NB4 (cell line): ENCODE measurements at regions not wholly inside any gene's neighbourhood (a gene's known extent, or its start where the extent isn't known, plus 50 kb on each side); places are given as distances from the start of the nearest gene placed in this dataset.

ENCODE experiments used
- DNase-seq: peaks from one replicate; pipeline ENCODE4 v3.0.0; 2010; ENCODE audit warnings: low read depth
- H3K4me3 ChIP-seq: one replicate; pipeline ENCODE4 v1.5.1; 2011; ENCODE audit warnings: mild to moderate bottlenecking, low read depth, low read length, moderate library complexity
- CTCF ChIP-seq: IDR thresholded peaks from one replicate; pipeline ENCODE4 v1.5.1; 2012; ENCODE audit warnings: low read depth, low read length
- MAX ChIP-seq: IDR thresholded peaks from 2 replicates; pipeline ENCODE4 v1.6.1; 2011; ENCODE audit warnings: low read depth, low read length
- MYC ChIP-seq: IDR thresholded peaks from 2 replicates; pipeline ENCODE4 v1.6.1; 2011; ENCODE audit warnings: low read depth, low read length
- POLR2A ChIP-seq: IDR thresholded peaks from 2 replicates; pipeline ENCODE4 v1.6.1; 2011; ENCODE audit warnings: mild to moderate bottlenecking; ENCODE audit not compliant: insufficient read length; ENCODE audit errors: extremely low read depth

DNA sequence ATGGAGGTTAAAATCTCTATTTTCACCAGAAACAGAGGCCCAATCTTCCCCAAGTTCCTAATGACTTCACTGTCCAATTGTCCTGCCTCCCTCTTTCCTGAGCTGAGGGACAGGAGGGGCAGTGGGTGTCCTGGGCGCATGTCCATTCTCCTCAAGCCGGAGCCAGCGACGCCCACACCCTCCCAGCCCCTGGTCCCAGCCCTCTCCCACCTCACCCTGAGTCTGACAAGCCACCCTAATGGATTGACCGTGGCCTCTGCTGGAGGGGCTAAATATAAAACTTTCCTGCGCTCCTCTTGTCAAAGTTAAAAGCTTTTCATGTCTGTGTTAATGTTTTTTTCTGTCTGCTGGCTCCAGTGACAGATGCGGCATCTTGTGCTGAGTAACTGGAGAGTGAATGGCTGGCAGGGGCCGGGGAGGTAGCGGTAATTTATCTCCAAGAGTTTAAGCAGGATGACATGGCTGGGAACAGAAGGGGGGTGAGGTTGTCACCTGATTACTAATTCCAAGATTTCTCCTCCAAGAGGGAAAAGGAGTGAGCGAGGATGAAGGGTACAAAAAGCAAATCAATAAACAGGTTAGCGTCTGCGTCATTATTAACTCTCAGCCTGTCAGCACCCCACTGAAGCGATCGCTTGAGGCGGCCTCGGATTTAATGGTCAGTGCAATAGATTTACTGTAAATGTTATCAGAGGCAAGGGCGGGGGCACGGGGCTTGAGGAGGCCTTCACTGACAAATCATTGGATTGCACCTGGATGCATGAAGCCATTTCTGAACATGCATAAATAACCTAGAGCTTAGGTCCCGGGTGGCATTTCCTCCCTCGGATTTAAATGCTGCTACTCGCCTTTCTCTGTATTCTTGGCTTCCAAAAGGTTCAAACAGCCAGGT lies 118.1 kb upstream of the MAFB start:
- TF ChIP-seq POLR2A = no peak
- TF ChIP-seq MYC = no peak
- no peak for TF ChIP-seq CTCF
- TF ChIP-seq MAX = no peak
- DNase-seq = no peak
- H3K4me3 ChIP-seq = no peak overlapping the region

DNA sequence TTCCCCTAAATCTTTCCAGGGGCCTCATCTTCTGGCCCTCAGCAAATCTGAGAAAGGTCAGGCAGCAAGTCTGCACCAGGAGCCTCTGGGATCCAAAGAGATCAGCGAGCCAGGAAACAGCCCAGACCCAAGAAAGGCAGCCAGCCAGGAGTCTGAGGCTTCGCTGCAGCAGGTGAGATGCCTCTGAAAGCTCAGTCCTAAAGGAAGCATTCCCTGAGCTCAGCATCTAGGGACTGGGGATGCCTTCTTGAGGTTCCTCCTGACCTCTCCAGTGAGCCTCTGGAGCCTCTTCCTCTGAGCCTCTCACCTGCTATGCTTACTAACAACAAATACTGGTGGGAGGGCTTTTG lies 118.8 kb upstream of the MAFB start:
- H3K4me3 ChIP-seq = no peak overlapping the region
- no peak for DNase-seq
- TF ChIP-seq MAX (no peak), POLR2A (no peak), MYC (no peak), CTCF (no peak)

DNA sequence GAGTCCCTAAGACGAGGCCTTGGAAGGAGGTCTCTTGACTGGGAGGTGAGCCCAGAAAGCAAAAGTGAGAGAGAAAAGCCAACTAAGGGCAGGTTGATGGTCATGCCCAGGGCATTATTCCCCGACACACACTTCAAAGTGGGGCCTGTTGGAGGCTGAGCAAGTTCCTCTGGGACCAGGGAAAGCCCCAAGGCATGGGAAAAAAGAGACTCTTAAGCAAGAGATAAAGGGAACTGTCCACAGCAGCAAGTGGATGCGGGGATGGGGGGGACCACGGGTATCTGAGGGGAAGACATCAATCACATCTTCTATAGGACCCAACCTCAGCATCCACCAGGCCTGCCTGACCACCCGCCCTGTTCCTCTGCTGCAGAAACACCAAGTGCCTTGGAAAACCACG lies 119.9 kb upstream of the MAFB start:
- no peak for TF ChIP-seq MYC
- TF ChIP-seq POLR2A = no peak
- no peak for TF ChIP-seq MAX
- TF ChIP-seq CTCF = no peak
- no peak overlapping the region for H3K4me3 ChIP-seq
- no peak for DNase-seq

- TF ChIP-seq CTCF (no peak), MAX (no peak), MYC (no peak), POLR2A (no peak)
- no peak for DNase-seq
- H3K4me3 ChIP-seq = no peak overlapping the region
Measured at GRCh38 chr20:40809361-40809760, 120.3 kb upstream of the MAFB start.

DNA sequence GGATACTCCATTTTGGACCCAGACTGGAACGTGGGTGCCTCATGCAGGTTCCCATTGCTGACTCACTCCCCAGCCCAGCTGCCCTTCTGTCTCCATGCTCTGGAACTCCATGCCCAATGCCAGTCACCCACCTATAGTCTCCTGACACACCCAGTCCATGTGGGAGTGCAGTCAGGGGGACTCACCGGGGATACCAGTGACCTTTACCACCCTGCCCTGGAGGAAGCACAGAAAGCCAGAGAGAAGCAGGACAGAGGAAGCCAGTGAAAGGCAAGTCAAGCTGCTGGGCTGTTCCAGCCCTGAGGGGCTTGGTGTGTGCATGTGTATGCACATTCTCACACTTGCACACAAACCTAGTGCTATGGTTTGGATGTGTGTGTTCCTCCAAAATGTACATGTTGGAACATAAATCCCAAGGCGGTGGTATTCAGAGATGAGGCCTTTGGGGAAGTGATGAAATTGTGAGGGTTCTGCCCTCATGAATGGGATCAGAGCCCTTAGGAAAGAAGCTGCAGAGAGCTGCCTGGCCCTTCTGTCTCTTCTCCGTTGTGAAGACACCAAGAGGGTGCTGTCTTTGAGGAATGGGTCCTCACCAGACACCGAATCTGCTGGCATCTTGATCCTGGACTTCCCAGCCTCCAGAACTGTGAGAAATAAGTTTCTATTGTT lies 121.4 kb upstream of the MAFB start:
- H3K4me3 ChIP-seq = no peak overlapping the region
- TF ChIP-seq MAX (no peak), MYC (no peak), CTCF (no peak), POLR2A (no peak)
- DNase-seq = no peak
